ENCODE measurements at regions not wholly inside any gene's neighbourhood (a gene's known extent, or its start where the extent isn't known, plus 50 kb on each side); places are given as distances from the start of the nearest gene placed in this dataset.
A peak's percentile ranks its signal among the peaks of the same experiment; 100 is the strongest.

GRCh38 chr21:38963006-38963405 lies 157.3 kb downstream of the ETS2 start:
- CTCF ChIA-PET: interaction anchor here (1.0 kb wide), 1 partner anchor 15 kb away, joined by 3 read pairs; no protein-coding TSS in a partner anchor

GRCh38 chr21:38960251-38960650 lies 154.5 kb downstream of the ETS2 start:
- ChIA-PET CTCF (interaction anchor here (2.8 kb wide), 1 partner anchor 178 kb away, joined by 7 read pairs; no protein-coding TSS in a partner anchor), POLR2A (no interaction called here)
- Histone ChIP-seq H3K36me3 (ENCODE audit: control insufficient read depth in 2 of 2, insufficient read depth in 1 of 2, low read length in 2 of 2) (no peaks in the 10 kb centered on the region), H3K4me3 (ENCODE audit: low read depth, low read length) (no peak overlapping the region), H3K27ac (ENCODE audit: extremely low read depth, low read depth, low read length) (no peak overlapping the region), H3K9me3 (ENCODE audit: control insufficient read depth, insufficient read depth, low read depth, low read length) (no peaks in the 10 kb centered on the region), H3K4me1 (ENCODE audit: control insufficient read depth, insufficient read depth, low read length) (peaks cover 13% of the 10 kb centered on the region)
- TF ChIP-seq ZBTB10 (tag by site-specific recombination; IDR thresholded peaks at IDR 0.05) (no peak), ZNF530 (tag by site-specific recombination; IDR thresholded peaks at IDR 0.05; ENCODE audit: low read depth) (no peak), ZNF19 (tag by site-specific recombination; IDR thresholded peaks at IDR 0.05; ENCODE audit: low read depth) (no peak), PATZ1 (tag by site-specific recombination; IDR thresholded peaks at IDR 0.05) (no peak), ZNF473 (tag by site-specific recombination; IDR thresholded peaks at IDR 0.05) (no peak)

More at GRCh38 chr21:38963006-38963405, 157.3 kb downstream of the ETS2 start:
- H3K4me3 ChIP-seq (ENCODE audit: low read depth, low read length): no peak overlapping the region
- H3K9me3 ChIP-seq (ENCODE audit: control insufficient read depth, insufficient read depth, low read depth, low read length): no peaks in the 10 kb centered on the region
- H3K36me3 ChIP-seq (ENCODE audit: control insufficient read depth in 2 of 2, insufficient read depth in 1 of 2, low read length in 2 of 2): no peaks in the 10 kb centered on the region
- POLR2A ChIA-PET: no interaction called here
- TF ChIP-seq ZNF548 (tag by site-specific recombination; IDR thresholded peaks at IDR 0.05): peak; percentile 99
- no peak for TF ChIP-seq ZNF558 (tag by site-specific recombination; IDR thresholded peaks at IDR 0.05)
- H3K4me1 ChIP-seq (ENCODE audit: control insufficient read depth, insufficient read depth, low read length): peaks cover 8% of the 10 kb centered on the region
- no peak overlapping the region for H3K27ac ChIP-seq (ENCODE audit: extremely low read depth, low read depth, low read length)

DNA sequence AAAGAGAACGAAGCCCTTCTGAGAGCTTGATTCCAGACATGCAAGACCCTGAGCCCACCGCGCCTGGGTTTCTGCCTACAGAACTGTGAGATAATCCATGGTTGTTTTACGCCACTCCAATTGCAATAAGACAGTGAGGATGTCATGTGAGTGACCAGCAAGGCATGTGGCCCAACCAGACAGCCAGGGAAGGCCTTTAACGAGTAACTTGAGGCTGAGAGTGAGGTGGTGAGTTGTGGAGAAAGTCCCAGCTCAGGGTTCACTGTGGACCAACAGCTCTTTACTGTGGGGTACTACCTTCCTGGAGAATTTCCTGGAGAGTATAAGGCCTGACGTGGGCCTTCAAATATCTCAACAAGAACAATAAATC lies 153.9 kb downstream of the ETS2 start:
- TF ChIP-seq ZNF514 (tag by site-specific recombination; IDR thresholded peaks at IDR 0.05) (no peak), ZNF830 (tag by site-specific recombination; IDR thresholded peaks at IDR 0.05; ENCODE audit: low read depth) (no peak), ZNF624 (tag by site-specific recombination; IDR thresholded peaks at IDR 0.05) (no peak), ZNF174 (tag by site-specific recombination; IDR thresholded peaks at IDR 0.05) (no peak), ZNF416 (tag by site-specific recombination; IDR thresholded peaks at IDR 0.05) (no peak), REPIN1 (tag by site-specific recombination; IDR thresholded peaks at IDR 0.05; ENCODE audit: low read depth) (no peak), ZNF214 (tag by site-specific recombination; IDR thresholded peaks at IDR 0.05; ENCODE audit: borderline replicate concordance) (no peak), ZNF335 (tag by site-specific recombination; conservative IDR thresholded peaks at IDR 0.05) (no peak), KLF7 (tag by site-specific recombination; IDR thresholded peaks at IDR 0.05; ENCODE audit: borderline replicate concordance) (no peak), ZNF571 (tag by site-specific recombination; IDR thresholded peaks at IDR 0.05) (no peak)
- TF ChIP-seq, protein P1, sequence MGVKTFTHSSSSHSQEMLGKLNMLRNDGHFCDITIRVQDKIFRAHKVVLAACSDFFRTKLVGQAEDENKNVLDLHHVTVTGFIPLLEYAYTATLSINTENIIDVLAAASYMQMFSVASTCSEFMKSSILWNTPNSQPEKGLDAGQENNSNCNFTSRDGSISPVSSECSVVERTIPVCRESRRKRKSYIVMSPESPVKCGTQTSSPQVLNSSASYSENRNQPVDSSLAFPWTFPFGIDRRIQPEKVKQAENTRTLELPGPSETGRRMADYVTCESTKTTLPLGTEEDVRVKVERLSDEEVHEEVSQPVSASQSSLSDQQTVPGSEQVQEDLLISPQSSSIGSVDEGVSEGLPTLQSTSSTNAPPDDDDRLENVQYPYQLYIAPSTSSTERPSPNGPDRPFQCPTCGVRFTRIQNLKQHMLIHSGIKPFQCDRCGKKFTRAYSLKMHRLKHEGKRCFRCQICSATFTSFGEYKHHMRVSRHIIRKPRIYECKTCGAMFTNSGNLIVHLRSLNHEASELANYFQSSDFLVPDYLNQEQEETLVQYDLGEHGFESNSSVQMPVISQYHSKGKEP (tag by site-specific recombination; IDR thresholded peaks at IDR 0.05): no peak
- ChIA-PET POLR2A (no interaction called here), CTCF (interaction anchor here (1.0 to 2.8 kb wide), 2 partner anchors 22 to 178 kb away, joined by 3 to 7 read pairs; no protein-coding TSS in a partner anchor)
- Histone ChIP-seq H3K9me3 (ENCODE audit: control insufficient read depth, insufficient read depth, low read depth, low read length) (no peaks in the 10 kb centered on the region), H3K36me3 (ENCODE audit: control insufficient read depth in 2 of 2, insufficient read depth in 1 of 2, low read length in 2 of 2) (no peaks in the 10 kb centered on the region), H3K4me1 (ENCODE audit: control insufficient read depth, insufficient read depth, low read length) (peaks cover 13% of the 10 kb centered on the region), H3K4me3 (ENCODE audit: low read depth, low read length) (no peak overlapping the region), H3K27ac (ENCODE audit: extremely low read depth, low read depth, low read length) (no peak overlapping the region)
